ENCODE measurements at regions not wholly inside any gene's neighbourhood (a gene's known extent, or its start where the extent isn't known, plus 50 kb on each side); places are given as distances from the start of the nearest gene placed in this dataset.
"Not testable (repeated sequence)": the region's sequence is repeated elsewhere in the genome, so short reads cannot be mapped to it uniquely, and the experiment has no call there.

- H3K27me3 Mint-ChIP-seq (ENCODE audit: insufficient read depth): no peaks in the 10 kb centered on the region
- H3K4me1 Mint-ChIP-seq (ENCODE audit: low read depth): no peaks in the 10 kb centered on the region
- H3K4me3 Mint-ChIP-seq: no peak overlapping the region
- H3K27ac Mint-ChIP-seq: no peak overlapping the region
- DNase-seq: no peak
- no peak for TF ChIP-seq CTCF (IDR thresholded peaks at IDR 0.05)
- peaks cover 62% of the 10 kb centered on the region for H3K9me3 Mint-ChIP-seq
- H3K36me3 Mint-ChIP-seq (ENCODE audit: low read depth): no peaks in the 10 kb centered on the region; the same call in 1 of the 2 replicates
Observed at GRCh38 chr3:144491333-144491732, 519.7 kb downstream of the DIPK2A start.

- H3K27ac Mint-ChIP-seq; H3K4me1 Mint-ChIP-seq (ENCODE audit: low read depth); H3K27me3 Mint-ChIP-seq (ENCODE audit: insufficient read depth); DNase-seq; H3K36me3 Mint-ChIP-seq (ENCODE audit: low read depth); H3K4me3 Mint-ChIP-seq: not testable (repeated sequence)
- peaks cover 46% of the 10 kb centered on the region for H3K9me3 Mint-ChIP-seq
Observed at GRCh38 chr3:144494651-144495050, 523.0 kb downstream of the DIPK2A start.

GRCh38 chr3:144496141-144496835, 524.7 kb downstream of the DIPK2A start:
- H3K27me3 Mint-ChIP-seq (ENCODE audit: insufficient read depth): no peaks in the 10 kb centered on the region
- no peak for DNase-seq
- H3K9me3 Mint-ChIP-seq: peaks cover 35% of the 10 kb centered on the region
- no peak overlapping the region for H3K27ac Mint-ChIP-seq
- no peak for TF ChIP-seq CTCF (IDR thresholded peaks at IDR 0.05)
- no peaks in the 10 kb centered on the region; the same call in 1 of the 2 replicates for H3K36me3 Mint-ChIP-seq (ENCODE audit: low read depth)
- H3K4me3 Mint-ChIP-seq: no peak overlapping the region
- no peaks in the 10 kb centered on the region for H3K4me1 Mint-ChIP-seq (ENCODE audit: low read depth)

GRCh38 chr3:144497452-144497851, 525.8 kb downstream of the DIPK2A start:
- Mint-ChIP-seq H3K27ac (no peak overlapping the region), H3K4me3 (no peak overlapping the region), H3K36me3 (ENCODE audit: low read depth) (no peaks in the 10 kb centered on the region; the same call in 1 of the 2 replicates), H3K9me3 (peaks cover 35% of the 10 kb centered on the region), H3K4me1 (ENCODE audit: low read depth) (no peaks in the 10 kb centered on the region), H3K27me3 (ENCODE audit: insufficient read depth) (no peaks in the 10 kb centered on the region)
- no peak for DNase-seq
- TF ChIP-seq CTCF (IDR thresholded peaks at IDR 0.05): no peak

GRCh38 chr3:144499001-144499930, 527.6 kb downstream of the DIPK2A start:
- no peak overlapping the region for H3K27ac Mint-ChIP-seq
- peaks cover 42% of the 10 kb centered on the region for H3K9me3 Mint-ChIP-seq
- DNase-seq: no peak
- TF ChIP-seq CTCF (IDR thresholded peaks at IDR 0.05): no peak
- no peaks in the 10 kb centered on the region for H3K4me1 Mint-ChIP-seq (ENCODE audit: low read depth)
- no peaks in the 10 kb centered on the region; the same call in 1 of the 2 replicates for H3K36me3 Mint-ChIP-seq (ENCODE audit: low read depth)
- no peak overlapping the region for H3K4me3 Mint-ChIP-seq
- H3K27me3 Mint-ChIP-seq (ENCODE audit: insufficient read depth): no peaks in the 10 kb centered on the region

- Mint-ChIP-seq H3K36me3 (ENCODE audit: low read depth) (no peaks in the 10 kb centered on the region), H3K27me3 (ENCODE audit: insufficient read depth) (no peaks in the 10 kb centered on the region), H3K4me1 (ENCODE audit: low read depth) (no peaks in the 10 kb centered on the region), H3K9me3 (peaks cover 33% of the 10 kb centered on the region), H3K27ac (no peak overlapping the region), H3K4me3 (no peak overlapping the region)
- no peak for DNase-seq
- no peak for TF ChIP-seq CTCF (IDR thresholded peaks at IDR 0.05)
Observed at GRCh38 chr3:144501467-144501866, 529.8 kb downstream of the DIPK2A start.
